Stimulated activated CD8-positive, alpha-beta memory T cell treated with anti-CD3 and anti-CD28 coated beads, Interleukin-4, amount 100 ng/mL, for 24 hours (primary cell): ENCODE measurements at regions not wholly inside any gene's neighbourhood (a gene's known extent, or its start where the extent isn't known, plus 50 kb on each side); places are given as distances from the start of the nearest gene placed in this dataset.

Source experiments
- DNase-seq: peaks from one replicate; pipeline ENCODE4 v3.0.0-alpha.2; 2020; ENCODE audit warnings: low read depth

DNA sequence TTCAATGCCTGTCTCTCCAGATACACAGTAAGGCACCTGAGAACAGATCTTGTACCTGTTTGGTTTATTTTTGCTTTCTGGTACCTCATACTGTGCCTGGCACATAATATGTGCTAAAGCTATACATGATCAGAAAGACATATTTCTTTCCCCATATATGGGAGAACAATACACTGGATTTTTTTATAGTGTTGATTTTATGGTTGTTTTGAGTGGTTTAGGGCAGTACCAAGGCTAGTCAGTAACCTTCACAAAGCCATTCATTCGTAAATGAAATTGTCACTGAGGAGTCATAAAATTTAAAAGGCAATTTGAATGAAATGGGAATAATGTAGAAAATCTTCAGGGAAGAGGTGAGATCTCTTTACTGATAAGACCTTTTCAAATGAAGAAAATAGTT is 810.2 kb downstream of the TUSC7 start:
- no peak for DNase-seq

GRCh38 chr3:117520582-117520981 is 811.0 kb downstream of the TUSC7 start:
- no peak for DNase-seq

DNA sequence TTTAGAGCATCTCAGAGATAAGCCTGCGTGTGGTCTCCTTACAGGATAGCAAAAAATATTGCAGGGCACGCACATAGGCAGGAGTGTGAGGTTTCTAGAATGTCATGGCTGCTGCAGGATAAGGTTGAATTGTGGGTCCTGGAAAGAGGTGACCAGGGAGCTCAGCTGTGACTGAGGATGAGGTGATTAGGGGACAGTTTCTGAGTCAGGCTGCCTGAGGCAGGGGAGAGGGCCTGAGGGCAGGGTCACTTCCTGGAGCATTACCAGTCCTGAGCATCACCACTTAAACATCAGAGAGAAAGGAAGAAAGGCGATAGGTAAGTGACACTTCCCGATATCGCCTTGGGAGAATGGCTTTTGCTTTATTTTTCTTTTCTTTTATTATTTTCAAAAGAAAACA is 813.8 kb downstream of the TUSC7 start:
- no peak for DNase-seq

- no peak for DNase-seq
These were observed 815.3 kb downstream of the TUSC7 start for GRCh38 chr3:117524890-117525289.

DNA sequence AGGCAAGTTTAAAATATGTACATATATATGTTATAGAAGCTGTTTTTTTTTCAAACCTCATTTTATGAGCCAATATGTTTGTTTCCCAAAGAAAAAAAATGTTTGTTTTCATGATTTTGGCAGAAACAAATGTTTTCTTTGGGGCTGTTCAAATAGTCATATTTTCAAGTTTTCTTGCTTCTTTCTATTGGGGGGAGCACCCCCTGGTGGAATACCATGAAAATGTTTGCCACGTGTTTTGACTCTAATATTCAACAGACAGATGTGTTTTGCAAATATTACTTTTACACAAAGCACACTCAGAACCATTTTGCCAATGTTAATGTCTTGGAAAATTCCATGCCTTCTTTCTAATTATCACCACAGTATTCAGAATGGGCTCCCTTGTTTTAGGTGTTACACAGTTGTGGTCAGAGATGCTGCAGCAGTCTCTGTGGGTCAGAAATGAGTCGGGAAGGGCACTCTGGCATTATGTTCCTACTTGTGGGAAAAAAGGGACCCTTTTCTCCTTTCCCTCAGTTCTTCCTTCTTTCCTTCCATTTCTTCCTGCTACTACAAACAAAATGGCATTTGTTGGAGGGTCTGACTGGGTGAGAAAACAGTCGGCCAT is 817.0 kb downstream of the TUSC7 start:
- DNase-seq = no peak

- DNase-seq = no peak
These were observed 817.8 kb downstream of the TUSC7 start for GRCh38 chr3:117527346-117527745.

GRCh38 chr3:117528688-117529087 is 819.1 kb downstream of the TUSC7 start:
- no peak for DNase-seq

- DNase-seq = no peak
These were observed 821.6 kb downstream of the TUSC7 start for GRCh38 chr3:117531078-117531767.

GRCh38 chr3:117532268-117532667 is 822.7 kb downstream of the TUSC7 start:
- no peak for DNase-seq

- DNase-seq = no peak
These were observed 824.6 kb downstream of the TUSC7 start for GRCh38 chr3:117534138-117534537.

DNA sequence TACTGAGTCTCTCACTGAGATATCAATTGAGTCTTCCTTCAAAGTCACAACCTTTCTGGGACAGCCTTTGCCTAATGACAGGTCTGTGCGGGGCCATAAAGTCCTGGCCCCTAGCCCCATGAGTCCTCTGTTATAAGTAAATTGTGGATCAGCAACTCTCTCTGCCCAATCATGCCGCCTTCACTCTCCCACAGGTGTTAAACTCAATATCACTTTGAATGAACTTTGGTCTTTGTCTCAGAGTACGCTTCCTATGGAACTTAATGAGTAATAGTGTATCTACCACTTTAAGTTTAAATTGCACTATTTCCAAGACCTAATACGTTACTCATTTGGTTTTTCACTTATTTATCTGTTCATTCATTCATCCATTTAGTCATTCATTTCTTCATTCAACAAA is 826.4 kb downstream of the TUSC7 start:
- DNase-seq = no peak

DNA sequence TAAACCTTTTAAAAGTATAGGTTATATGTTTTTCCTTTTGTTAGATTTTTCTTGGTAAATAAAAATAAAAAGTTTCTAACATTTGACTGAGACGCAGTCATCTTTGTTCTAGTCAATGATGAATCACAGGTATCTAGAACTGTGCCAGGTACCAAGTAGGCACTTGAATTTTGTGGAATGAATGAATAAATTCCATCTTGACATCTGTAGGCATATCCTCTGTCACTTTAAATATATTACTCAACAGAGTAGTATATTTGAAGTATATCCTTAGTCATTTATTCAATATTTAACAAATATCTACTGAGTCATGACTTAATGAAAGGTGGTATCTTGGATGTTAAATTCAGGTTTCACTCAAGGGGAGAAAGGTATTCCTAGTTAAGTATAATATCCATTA is 828.4 kb downstream of the TUSC7 start:
- DNase-seq = no peak

DNA sequence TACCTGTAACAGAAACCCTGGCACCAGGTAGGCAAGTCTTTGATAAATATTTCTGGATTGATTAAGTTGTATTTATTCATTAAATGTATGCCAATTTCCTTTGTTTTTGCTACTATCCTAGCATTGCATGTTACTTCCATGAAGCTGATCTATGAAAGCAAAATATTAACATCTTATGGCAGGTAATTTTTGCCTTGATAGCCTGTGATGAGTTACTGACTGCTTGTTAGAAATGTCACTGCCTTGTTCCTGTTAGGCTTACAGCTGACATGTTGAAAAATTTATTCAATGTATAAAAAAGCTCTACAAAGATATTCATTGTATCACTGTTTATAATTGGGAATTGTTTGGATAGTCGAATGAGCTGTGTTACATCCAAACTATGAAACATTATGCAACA is 830.1 kb downstream of the TUSC7 start:
- DNase-seq = no peak

DNA sequence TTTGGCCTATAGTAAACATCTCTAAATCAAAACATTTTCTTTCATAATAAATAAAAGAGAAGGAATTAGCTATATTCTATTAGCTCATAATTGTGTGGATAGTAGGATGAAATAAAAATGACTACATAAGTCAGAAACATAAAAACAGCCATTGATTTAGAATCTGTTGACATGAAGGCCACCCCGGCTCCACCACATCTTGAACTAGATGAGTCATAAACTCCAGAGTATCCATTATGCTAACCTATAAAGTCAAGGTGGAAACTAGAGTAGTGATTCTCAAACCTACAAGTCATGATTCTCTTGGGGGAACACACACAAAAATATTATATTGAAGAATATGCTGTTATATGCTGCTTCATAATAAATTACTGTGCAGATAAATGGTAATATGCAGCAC is 831.0 kb downstream of the TUSC7 start:
- no peak for DNase-seq

DNA sequence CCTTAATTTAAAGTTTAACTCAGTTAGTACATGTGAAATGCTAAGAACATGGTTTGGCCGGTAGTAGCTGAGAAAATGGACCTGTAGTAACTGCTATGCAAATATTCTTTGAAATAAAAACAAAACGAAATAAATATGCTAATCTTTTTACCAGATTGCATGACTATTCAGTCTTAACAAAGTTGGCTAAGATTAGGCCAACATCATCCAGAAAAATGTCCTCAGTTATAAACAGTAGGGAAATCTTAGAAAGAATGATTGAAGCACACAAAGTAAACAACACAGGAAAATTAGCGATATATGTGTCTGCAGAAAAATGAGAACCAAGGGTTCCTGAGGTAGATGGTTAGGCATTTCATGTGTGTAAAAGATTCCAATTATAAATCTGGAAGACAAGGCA is 832.1 kb downstream of the TUSC7 start:
- no peak for DNase-seq

- no peak for DNase-seq
These were observed 833.9 kb downstream of the TUSC7 start for GRCh38 chr3:117543521-117543920.

DNA sequence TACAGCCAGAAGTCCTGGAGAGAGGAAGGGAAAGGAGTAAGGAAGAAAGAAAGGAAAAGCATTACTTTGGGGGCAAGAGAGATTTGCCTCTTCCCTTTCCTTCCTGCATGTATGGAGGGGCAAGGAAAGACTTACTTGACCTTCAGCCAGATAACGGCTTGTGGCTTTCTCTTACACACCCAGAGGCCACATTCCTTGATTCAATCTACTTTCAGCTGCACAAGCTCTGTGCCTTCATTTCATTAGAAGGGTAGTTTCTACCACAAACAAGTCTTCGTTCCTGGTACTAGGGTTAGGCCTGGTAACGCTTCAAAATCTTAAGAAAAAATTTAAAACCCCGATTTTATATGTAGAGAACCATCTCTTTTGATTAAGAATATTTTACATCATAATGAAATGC is 835.9 kb downstream of the TUSC7 start:
- DNase-seq = no peak

GRCh38 chr3:117547956-117548550 is 838.5 kb downstream of the TUSC7 start:
- DNase-seq = no peak

DNA sequence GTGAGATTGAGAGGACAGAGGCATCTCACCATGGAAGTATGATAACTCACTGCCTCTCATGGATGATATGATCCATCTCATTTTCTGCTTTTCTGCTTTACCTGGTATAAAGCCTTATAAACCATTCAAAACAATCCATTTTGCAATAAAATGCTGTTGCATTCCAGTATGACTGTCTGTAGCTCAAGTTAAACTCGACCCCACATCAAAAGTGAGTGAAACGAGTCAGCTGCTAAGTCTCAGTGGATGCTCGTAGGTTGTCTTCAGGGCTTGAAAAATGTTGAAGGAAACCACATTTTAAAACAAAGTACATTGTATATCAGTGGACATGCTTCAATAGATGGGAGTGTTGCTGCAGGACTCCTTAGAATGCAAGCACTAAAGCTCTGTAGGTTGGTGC is 839.0 kb downstream of the TUSC7 start:
- DNase-seq = no peak

GRCh38 chr3:117549716-117550115 is 840.1 kb downstream of the TUSC7 start:
- DNase-seq = no peak

GRCh38 chr3:117550766-117551165 is 841.2 kb downstream of the TUSC7 start:
- no peak for DNase-seq

GRCh38 chr3:117553461-117553860 is 843.9 kb downstream of the TUSC7 start:
- DNase-seq = no peak

- DNase-seq = no peak
These were observed 847.2 kb downstream of the TUSC7 start for GRCh38 chr3:117556646-117557407.
